ENCODE measurements at regions not wholly inside any gene's neighbourhood (a gene's known extent, or its start where the extent isn't known, plus 50 kb on each side); places are given as distances from the start of the nearest gene placed in this dataset.

DNA sequence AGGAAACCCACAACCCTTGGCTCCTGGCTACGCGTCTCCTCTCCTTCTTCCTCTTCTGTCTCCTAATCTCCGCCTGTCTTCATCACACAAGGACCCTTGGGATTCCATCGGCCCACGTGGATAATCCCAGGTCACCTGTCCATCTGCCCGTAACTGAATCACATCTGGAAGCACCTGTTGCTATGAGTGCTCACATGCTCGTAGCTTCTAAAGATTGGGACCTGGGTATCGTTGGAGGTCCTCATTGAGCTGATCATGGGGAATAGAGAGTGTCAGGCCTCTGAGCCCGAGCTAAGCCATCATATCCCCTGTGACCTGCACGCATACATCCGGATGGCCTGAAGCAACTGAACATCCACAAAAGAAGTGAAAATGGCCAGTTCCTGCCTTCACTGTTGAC is 175.4 kb downstream of the SHOX start:
- no peak overlapping the region for H3K4me2 ChIP-seq (ENCODE audit: low read depth, low read length, poor library complexity, severe bottlenecking)
- TF ChIP-seq EZH2phosphoT487 (IDR thresholded peaks at IDR 0.05; ENCODE audit: borderline replicate concordance) (no peak), CTCF (conservative IDR thresholded peaks at IDR 0.05; ENCODE audit: low read length) (no peak)
- H4K20me1 ChIP-seq (ENCODE audit: insufficient read depth, low read length, poor library complexity, severe bottlenecking) = no peaks in the 10 kb centered on the region
- no peaks in the 10 kb centered on the region for H3K27me3 ChIP-seq (ENCODE audit: insufficient read depth, low read length, poor library complexity, severe bottlenecking)
- no peaks in the 10 kb centered on the region for H3K79me2 ChIP-seq (ENCODE audit: insufficient read depth, low read length)
- H3K4me3 ChIP-seq (ENCODE audit: low read length, poor library complexity, severe bottlenecking) = no peak overlapping the region
- H3K9me3 ChIP-seq (ENCODE audit: insufficient read depth, low read depth, low read length) = no peaks in the 10 kb centered on the region
- no peaks in the 10 kb centered on the region for H3K9me2 ChIP-seq (replicated peaks; ENCODE audit: low read depth, low read length)
- no peak overlapping the region for H3K9ac ChIP-seq (ENCODE audit: low read depth, low read length, poor library complexity, severe bottlenecking)
- H3K36me3 ChIP-seq (ENCODE audit: insufficient read depth, low read length) = no peaks in the 10 kb centered on the region
- no peaks in the 10 kb centered on the region for H3K4me1 ChIP-seq (ENCODE audit: insufficient read depth, low read length, poor library complexity, severe bottlenecking)
- no peak overlapping the region for H2AFZ ChIP-seq (ENCODE audit: low read length)
- H3F3A ChIP-seq (ENCODE audit: low read depth) = no peaks in the 10 kb centered on the region

DNA sequence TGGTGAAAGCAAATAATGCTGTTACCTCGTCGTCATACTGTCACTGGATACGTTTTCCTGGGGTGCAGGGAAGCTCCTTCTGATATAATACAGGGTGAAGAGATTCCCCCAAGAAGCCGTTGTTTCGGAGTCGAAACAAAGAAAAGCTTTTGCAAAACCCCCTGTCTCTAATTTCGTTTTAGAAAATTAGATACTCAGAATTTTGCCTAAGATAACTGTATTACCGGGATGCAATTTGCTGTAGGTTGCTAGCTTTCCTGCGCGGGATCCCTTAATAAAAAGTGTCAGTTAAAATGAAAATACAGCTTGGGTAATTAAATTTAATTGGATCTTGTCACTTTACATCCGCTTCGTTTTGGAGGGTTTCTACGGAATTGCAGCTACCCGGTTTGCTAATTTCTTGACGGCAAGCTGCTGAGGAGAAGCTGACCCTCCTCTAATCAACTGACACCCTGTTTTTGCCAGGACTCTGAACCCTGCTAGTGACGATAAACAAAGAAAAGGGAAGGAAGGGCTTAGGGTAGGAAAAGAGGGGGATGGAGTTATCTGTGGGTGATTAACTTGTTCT is 174.6 kb downstream of the SHOX start:
- Histone ChIP-seq H3K4me1 (ENCODE audit: insufficient read depth, low read length, poor library complexity, severe bottlenecking) (no peaks in the 10 kb centered on the region), H2AFZ (ENCODE audit: low read length) (peak overlapping the region; percentile 27; the same call in 1 of the 2 replicates), H3K9me3 (ENCODE audit: insufficient read depth, low read depth, low read length) (no peaks in the 10 kb centered on the region), H3K9me2 (replicated peaks; ENCODE audit: low read depth, low read length) (no peaks in the 10 kb centered on the region), H3K79me2 (ENCODE audit: insufficient read depth, low read length) (no peaks in the 10 kb centered on the region), H4K20me1 (ENCODE audit: insufficient read depth, low read length, poor library complexity, severe bottlenecking) (no peaks in the 10 kb centered on the region), H3F3A (ENCODE audit: low read depth) (no peaks in the 10 kb centered on the region), H3K4me3 (ENCODE audit: low read length, poor library complexity, severe bottlenecking) (no peak overlapping the region), H3K36me3 (ENCODE audit: insufficient read depth, low read length) (no peaks in the 10 kb centered on the region), H3K4me2 (ENCODE audit: low read depth, low read length, poor library complexity, severe bottlenecking) (no peak overlapping the region), H3K9ac (ENCODE audit: low read depth, low read length, poor library complexity, severe bottlenecking) (no peak overlapping the region), H3K27me3 (ENCODE audit: insufficient read depth, low read length, poor library complexity, severe bottlenecking) (no peaks in the 10 kb centered on the region)
- TF ChIP-seq CTCF (conservative IDR thresholded peaks at IDR 0.05; ENCODE audit: low read length) = no peak
- TF ChIP-seq EZH2phosphoT487 (IDR thresholded peaks at IDR 0.05; ENCODE audit: borderline replicate concordance) = no peak

- no peaks in the 10 kb centered on the region for H4K20me1 ChIP-seq (ENCODE audit: insufficient read depth, low read length, poor library complexity, severe bottlenecking)
- H3K4me3 ChIP-seq (ENCODE audit: low read length, poor library complexity, severe bottlenecking) = no peak overlapping the region
- H3K9ac ChIP-seq (ENCODE audit: low read depth, low read length, poor library complexity, severe bottlenecking) = no peak overlapping the region
- no peak overlapping the region for H2AFZ ChIP-seq (ENCODE audit: low read length)
- H3K4me1 ChIP-seq (ENCODE audit: insufficient read depth, low read length, poor library complexity, severe bottlenecking) = no peaks in the 10 kb centered on the region
- no peak overlapping the region for H3K4me2 ChIP-seq (ENCODE audit: low read depth, low read length, poor library complexity, severe bottlenecking)
- no peaks in the 10 kb centered on the region for H3K9me2 ChIP-seq (replicated peaks; ENCODE audit: low read depth, low read length)
- no peaks in the 10 kb centered on the region for H3F3A ChIP-seq (ENCODE audit: low read depth)
- no peaks in the 10 kb centered on the region for H3K79me2 ChIP-seq (ENCODE audit: insufficient read depth, low read length)
- TF ChIP-seq EZH2phosphoT487 (IDR thresholded peaks at IDR 0.05; ENCODE audit: borderline replicate concordance) (no peak), CTCF (conservative IDR thresholded peaks at IDR 0.05; ENCODE audit: low read length) (no peak)
- no peaks in the 10 kb centered on the region for H3K9me3 ChIP-seq (ENCODE audit: insufficient read depth, low read depth, low read length)
- no peaks in the 10 kb centered on the region for H3K36me3 ChIP-seq (ENCODE audit: insufficient read depth, low read length)
- H3K27me3 ChIP-seq (ENCODE audit: insufficient read depth, low read length, poor library complexity, severe bottlenecking) = no peaks in the 10 kb centered on the region
Observed at GRCh38 chrX:802846-803245, 172.3 kb downstream of the SHOX start.

All from Loucy (cell line).